SK-N-SH treated with all-trans-retinoic acid at 6 μM for 48 hours (cell line): ENCODE measurements at regions not wholly inside any gene's neighbourhood (a gene's known extent, or its start where the extent isn't known, plus 50 kb on each side); places are given as distances from the start of the nearest gene placed in this dataset.

Experiments
- GLIS3 ChIP-seq: fragments of 250-450 bp; sonication (Bioruptor Pico); IDR thresholded peaks from 2 replicates; pipeline ENCODE4 v1.5.0; 2020; ENCODE audit warnings: mild to moderate bottlenecking, moderate library complexity
- ZFP30 ChIP-seq: fragments of 450-650 bp; formaldehyde crosslinking; IDR thresholded peaks from 2 replicates; pipeline ENCODE4 v1.5.0; 2022; ENCODE audit warnings: mild to moderate bottlenecking, moderate library complexity
- TF ChIP-seq, protein P1 (sequence below): fragments of 250-450 bp; sonication (Bioruptor Pico); IDR thresholded peaks from 2 replicates; pipeline ENCODE4 v1.8.0; 2020; ENCODE audit warnings: mild to moderate bottlenecking, moderate library complexity, borderline replicate concordance

DNA sequence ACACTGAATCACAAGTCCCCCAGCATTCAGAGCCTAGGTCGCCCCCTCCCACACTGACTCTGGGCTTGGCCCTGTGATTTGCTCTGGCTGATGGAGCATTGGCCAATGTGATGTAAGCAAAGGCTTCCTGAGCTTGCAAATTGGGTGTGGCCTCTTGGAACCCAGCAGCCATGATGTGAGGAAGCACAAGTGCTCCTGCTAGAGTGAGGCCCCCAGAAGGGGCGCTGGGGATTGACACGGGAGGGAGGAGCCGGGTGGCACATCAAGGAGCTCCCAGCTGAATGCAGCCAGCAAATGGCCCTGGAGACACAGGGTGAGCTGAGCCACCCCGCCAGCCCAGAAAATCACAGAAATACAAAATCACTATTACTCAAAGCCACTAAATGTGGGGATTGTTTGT, 308.5 kb downstream of the C16orf95 start:
- TF ChIP-seq, protein P1, sequence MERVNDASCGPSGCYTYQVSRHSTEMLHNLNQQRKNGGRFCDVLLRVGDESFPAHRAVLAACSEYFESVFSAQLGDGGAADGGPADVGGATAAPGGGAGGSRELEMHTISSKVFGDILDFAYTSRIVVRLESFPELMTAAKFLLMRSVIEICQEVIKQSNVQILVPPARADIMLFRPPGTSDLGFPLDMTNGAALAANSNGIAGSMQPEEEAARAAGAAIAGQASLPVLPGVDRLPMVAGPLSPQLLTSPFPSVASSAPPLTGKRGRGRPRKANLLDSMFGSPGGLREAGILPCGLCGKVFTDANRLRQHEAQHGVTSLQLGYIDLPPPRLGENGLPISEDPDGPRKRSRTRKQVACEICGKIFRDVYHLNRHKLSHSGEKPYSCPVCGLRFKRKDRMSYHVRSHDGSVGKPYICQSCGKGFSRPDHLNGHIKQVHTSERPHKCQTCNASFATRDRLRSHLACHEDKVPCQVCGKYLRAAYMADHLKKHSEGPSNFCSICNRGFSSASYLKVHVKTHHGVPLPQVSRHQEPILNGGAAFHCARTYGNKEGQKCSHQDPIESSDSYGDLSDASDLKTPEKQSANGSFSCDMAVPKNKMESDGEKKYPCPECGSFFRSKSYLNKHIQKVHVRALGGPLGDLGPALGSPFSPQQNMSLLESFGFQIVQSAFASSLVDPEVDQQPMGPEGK (CRISPR knock-in tag), result no peak
- TF ChIP-seq GLIS3 (CRISPR knock-in tag) (no peak), ZFP30 (CRISPR knock-in tag) (no peak)
